Endothelial cell of umbilical vein (primary cell): ENCODE measurements at regions not wholly inside any gene's neighbourhood (a gene's known extent, or its start where the extent isn't known, plus 50 kb on each side); places are given as distances from the start of the nearest gene placed in this dataset.

Source experiments
- BruUV-seq: library from RNA; stranded (reverse); fragments of 400-500 nt; replicated peaks from 2 replicates; lab custom pipeline; 2021; lab: Mats Ljungman, UMichigan
- CTCF ChIA-PET: fragments of 300-600, 350-600 bp; sonication (Branson Sonifier 250); formaldehyde crosslinking; loops from one replicate; lab custom pipeline; 2021; ENCODE audit warnings: antibody characterized with exemption, inconsistent platforms; lab: Charles Lee
- POLR2A ChIA-PET: fragments of 300-600, 350-600 bp; sonication (Branson Sonifier 250); formaldehyde crosslinking; loops from one replicate; lab custom pipeline; 2021; ENCODE audit warnings: antibody characterized with exemption, inconsistent platforms; lab: Charles Lee
- DNase-seq: peaks from one replicate; pipeline ENCODE4 v3.0.0-alpha.2; 2011; ENCODE audit warnings: low read depth, low spot score
- FAIRE-seq: peaks from 2 replicates; lab custom pipeline; 2011; peaks lifted over from hg19 to GRCh38; lab: Jason Lieb, UNC
- H2AFZ ChIP-seq: 2 replicates; pipeline ENCODE4 v1.6.0; 2012; ENCODE audit warnings: low read depth, low read length, control low read depth, inconsistent platforms
- H3K27ac ChIP-seq: 2 replicates; pipeline ENCODE4 v1.5.1; 2011; ENCODE audit warnings: low read depth, mild to moderate bottlenecking, control low read depth, low read length, moderate library complexity; ENCODE audit not compliant: insufficient read depth
- H3K27me3 ChIP-seq, 2 experiments: 2 replicates each; pipeline versions ENCODE4 v1.6.0 to v1.6.1; 2011; ENCODE audit warnings: low read length in 2 of 2, mixed read lengths in 1 of 2; ENCODE audit not compliant: control insufficient read depth in 2 of 2, insufficient read depth in 2 of 2
- H3K36me3 ChIP-seq, 2 experiments: 2 replicates in 1 of 2; 3 replicates in 1 of 2; pipeline ENCODE4 v1.5.1; 2011; ENCODE audit warnings: low read length in 2 of 2, mild to moderate bottlenecking in 1 of 2, moderate library complexity in 1 of 2; ENCODE audit not compliant: control insufficient read depth in 2 of 2, insufficient read depth in 2 of 2; ENCODE audit errors: extremely low read depth in 1 of 2
- H3K4me1 ChIP-seq: 3 replicates; pipeline ENCODE4 v1.5.1; 2011; ENCODE audit warnings: mild to moderate bottlenecking, low read length; ENCODE audit not compliant: control insufficient read depth, insufficient read depth; ENCODE audit errors: extremely low read depth
- H3K4me2 ChIP-seq: 2 replicates; pipeline ENCODE4 v1.6.1; 2011; ENCODE audit warnings: low read length, control low read depth, mixed read lengths; ENCODE audit not compliant: insufficient read depth
- H3K4me3 ChIP-seq, 3 experiments: fragments of 200-600 bp in 1 of 3; sonication (generic), shearing (Covaris generic) in 1 of 3; replicated peaks in 1 of 3; 2 replicates each; pipeline ENCODE4 v1.5.1; 2011 to 2016; ENCODE audit warnings: control low read depth in 3 of 3, low read length in 3 of 3, mild to moderate bottlenecking in 2 of 3, inconsistent platforms in 1 of 3, low read depth in 1 of 3, moderate library complexity in 1 of 3; ENCODE audit not compliant: insufficient read depth in 1 of 3
- H3K79me2 ChIP-seq: 2 replicates; pipeline ENCODE4 v1.6.0; 2012; ENCODE audit warnings: low read length, inconsistent platforms; ENCODE audit not compliant: control insufficient read depth, insufficient read depth
- H3K9ac ChIP-seq: replicated peaks from 2 replicates; pipeline ENCODE3; 2011; ENCODE audit warnings: low read length, control low read depth; ENCODE audit not compliant: insufficient read depth; ENCODE audit errors: extremely low read depth
- H3K9me1 ChIP-seq: replicated peaks from 3 replicates; pipeline ENCODE4 v1.6.0; 2011; ENCODE audit warnings: mild to moderate bottlenecking, low read length; ENCODE audit not compliant: control insufficient read depth, insufficient read depth; ENCODE audit errors: extremely low read depth
- H3K9me3 ChIP-seq: replicated peaks from 2 replicates; pipeline ENCODE4 v1.5.1; 2012; ENCODE audit warnings: low read length, inconsistent platforms; ENCODE audit not compliant: control insufficient read depth, insufficient read depth
- H4K20me1 ChIP-seq: replicated peaks from 2 replicates; pipeline ENCODE3; 2011; ENCODE audit warnings: mild to moderate bottlenecking, low read length; ENCODE audit not compliant: control insufficient read depth, insufficient read depth; ENCODE audit errors: extremely low read depth
- CTCF ChIP-seq, 2 donors: IDR thresholded peaks; 1 replicate in 1 of 2; 2 replicates in 1 of 2; pipeline ENCODE4 v1.5.1; 2011; ENCODE audit warnings: low read length in 2 of 2, mild to moderate bottlenecking in 2 of 2, moderate library complexity in 2 of 2, control low read depth in 1 of 2, inconsistent platforms in 1 of 2, low read depth in 1 of 2; ENCODE audit not compliant: insufficient read depth in 1 of 2; ENCODE audit errors: extremely low read depth in 1 of 2
- EZH2 ChIP-seq: IDR thresholded peaks from 2 replicates; pipeline ENCODE4 v1.6.1; 2012; ENCODE audit warnings: borderline replicate concordance, low read depth, mild to moderate bottlenecking, moderate library complexity, low read length, inconsistent platforms; ENCODE audit not compliant: severe bottlenecking
- FOS ChIP-seq: IDR thresholded peaks from 2 replicates; pipeline ENCODE4 v1.6.1; 2011; ENCODE audit warnings: mild to moderate bottlenecking, low read length, moderate library complexity, borderline replicate concordance; ENCODE audit not compliant: insufficient read depth
- GATA2 ChIP-seq: IDR thresholded peaks from 2 replicates; pipeline ENCODE4 v1.7.0; 2011; ENCODE audit warnings: low read depth, mild to moderate bottlenecking, moderate library complexity, mixed read lengths, low read length; ENCODE audit not compliant: insufficient read length, insufficient read depth
- JUN ChIP-seq: IDR thresholded peaks from 2 replicates; pipeline ENCODE4 v1.6.1; 2011; ENCODE audit warnings: borderline replicate concordance, low read depth; ENCODE audit not compliant: insufficient read length, insufficient read depth
- MAX ChIP-seq: IDR thresholded peaks from 2 replicates; pipeline ENCODE4 v1.6.1; 2011; ENCODE audit not compliant: insufficient read depth, insufficient read length
- POLR2A ChIP-seq: IDR thresholded peaks from 2 replicates; pipeline ENCODE4 v1.6.1; 2012; ENCODE audit warnings: low read depth, mild to moderate bottlenecking, control low read depth, low read length
- POLR2AphosphoS5 ChIP-seq: IDR thresholded peaks from 2 replicates; pipeline ENCODE4 v1.6.1; 2012; ENCODE audit warnings: low read depth, mild to moderate bottlenecking, control low read depth, low read length, moderate library complexity; ENCODE audit not compliant: insufficient read depth
- dilution Hi-C: fragments of 300-500 bp; cut with MboI; formaldehyde crosslinking; loops from one replicate; pipeline ENCODE4 v1.15.0; 2019; ENCODE audit warnings: low sequenced_read_pairs; ENCODE audit not compliant: extremely low pct_ligation_motif_present
- intact Hi-C: fragments of 100-400 bp; cut with micrococcal nuclease; formaldehyde crosslinking; loops from one replicate; pipeline ENCODE4 v1.10.0; 2022

GRCh38 chr9:99713838-99714306 lies 107.8 kb upstream of the NR4A3 start:
- Histone ChIP-seq H3K27me3 (no peaks in the 10 kb centered on the region), H3K4me1 (no peaks in the 10 kb centered on the region), H3K9me3 (no peaks in the 10 kb centered on the region), H3K4me2 (no peak overlapping the region), H3K9me1 (no peaks in the 10 kb centered on the region), H3K9ac (no peak overlapping the region), H3K27ac (no peak overlapping the region), H3K36me3 (no peaks in the 10 kb centered on the region), H2AFZ (no peak overlapping the region), H3K4me3 (no peak overlapping the region), H3K79me2 (no peaks in the 10 kb centered on the region), H4K20me1 (no peaks in the 10 kb centered on the region)
- no TSS peak for BruUV-seq
- dilution Hi-C loops, result no loop called here
- ChIA-PET POLR2A (no interaction called here), CTCF (no interaction called here)
- intact Hi-C loops, result no loop called here
- no peak for DNase-seq
- no peak for FAIRE-seq
- TF ChIP-seq CTCF (IDR thresholded peaks at IDR 0.05; ENCODE audit: extremely low read depth in 1 of 2, insufficient read depth in 1 of 2, low read depth in 1 of 2, low read length in 2 of 2), result no peak
- TF ChIP-seq POLR2A, result no peak
- TF ChIP-seq POLR2AphosphoS5, result no peak
- no peak for TF ChIP-seq MAX
- TF ChIP-seq GATA2, result no peak
- no peak for TF ChIP-seq JUN
- no peak for TF ChIP-seq EZH2
- no peak for TF ChIP-seq FOS
